H1 (cell line): ENCODE measurements at regions not wholly inside any gene's neighbourhood (a gene's known extent, or its start where the extent isn't known, plus 50 kb on each side); places are given as distances from the start of the nearest gene placed in this dataset.

ENCODE experiments used
- CTCF ChIA-PET: fragments of 300-600 bp; sonication (Branson Sonifier 250); formaldehyde crosslinking; loops from one replicate; lab custom pipeline; 2021; ENCODE audit not compliant: partially characterized antibody; lab: Charles Lee
- POLR2A ChIA-PET: fragments of 300-600 bp; sonication (Branson Sonifier 250); formaldehyde crosslinking; loops from one replicate; lab custom pipeline; 2021; ENCODE audit warnings: inconsistent platforms; ENCODE audit not compliant: partially characterized antibody; lab: Charles Lee
- DNase-seq, 2 experiments: peaks; one replicate each; pipeline versions ENCODE4 v3.0.0 to v3.0.0-alpha.2; 2010 to 2022; ENCODE audit warnings: low spot score in 2 of 2, low read depth in 1 of 2, mixed read lengths in 1 of 2
- FAIRE-seq: peaks from 2 replicates; lab custom pipeline; 2011; peaks lifted over from hg19 to GRCh38; lab: Jason Lieb, UNC
- H2AFZ ChIP-seq: 2 replicates; pipeline ENCODE4 v1.8.1; 2012; ENCODE audit warnings: low read length, inconsistent platforms
- H2AK5ac ChIP-seq: 2 replicates; pipeline ENCODE4 v1.6.1; 2013; ENCODE audit warnings: low read depth, low read length
- H2BK120ac ChIP-seq: replicated peaks from 2 replicates; pipeline ENCODE3; 2013; ENCODE audit warnings: low read depth, low read length, inconsistent platforms
- H2BK12ac ChIP-seq: 2 replicates; pipeline ENCODE4 v1.6.1; 2013; ENCODE audit warnings: low read depth, low read length
- H2BK15ac ChIP-seq: 2 replicates; pipeline ENCODE4 v1.6.1; 2013; ENCODE audit warnings: low read length
- H2BK20ac ChIP-seq: 2 replicates; pipeline ENCODE4 v1.6.1; 2013; ENCODE audit warnings: low read length
- H2BK5ac ChIP-seq: 2 replicates; pipeline ENCODE4 v1.6.1; 2013; ENCODE audit warnings: low read depth, low read length
- H3K14ac ChIP-seq: 2 replicates; pipeline ENCODE4 v1.6.1; 2013; ENCODE audit warnings: inconsistent platforms; ENCODE audit not compliant: insufficient read length
- H3K18ac ChIP-seq: 2 replicates; pipeline ENCODE4 v1.6.1; 2013; ENCODE audit warnings: low read length; ENCODE audit errors: extremely low read depth
- H3K23ac ChIP-seq: 2 replicates; pipeline ENCODE4 v1.6.1; 2013; ENCODE audit warnings: inconsistent platforms; ENCODE audit not compliant: insufficient read length
- H3K23me2 ChIP-seq: 2 replicates; pipeline ENCODE4 v1.6.1; 2013; ENCODE audit warnings: low read depth, low read length
- H3K27ac ChIP-seq: 2 replicates; pipeline ENCODE4 v1.6.1; 2011; ENCODE audit warnings: low read depth, low read length, inconsistent platforms
- H3K27me3 ChIP-seq, 4 experiments: replicated peaks in 1 of 4; 1 replicate in 1 of 4; 2 replicates in 3 of 4; pipeline versions ENCODE4 v1.6.1 to v1.8.1; 2011 to 2013; ENCODE audit warnings: low read length in 3 of 4, mild to moderate bottlenecking in 3 of 4, inconsistent platforms in 2 of 4, mixed read lengths in 2 of 4, moderate library complexity in 1 of 4; ENCODE audit not compliant: control insufficient read depth in 3 of 4, insufficient read depth in 3 of 4; ENCODE audit errors: extremely low read depth in 1 of 4
- H3K36me3 ChIP-seq, 4 experiments: 2 replicates each; pipeline versions ENCODE4 v1.6.1 to v1.8.1; 2011 to 2013; ENCODE audit warnings: mild to moderate bottlenecking in 4 of 4, low read length in 3 of 4, moderate library complexity in 2 of 4, control low read depth in 1 of 4, inconsistent platforms in 1 of 4; ENCODE audit not compliant: insufficient read depth in 4 of 4, control insufficient read depth in 2 of 4
- H3K4ac ChIP-seq: replicated peaks from 2 replicates; pipeline ENCODE3; 2013; ENCODE audit warnings: low read length, low read depth, mixed read lengths, inconsistent platforms; ENCODE audit not compliant: insufficient read length
- H3K4me1 ChIP-seq, 4 experiments: replicated peaks in 1 of 4; 1 replicate in 1 of 4; 2 replicates in 3 of 4; pipeline versions ENCODE4 v1.6.1 to v1.8.1; 2011 to 2013; ENCODE audit warnings: low read length in 3 of 4, inconsistent platforms in 2 of 4, mixed read lengths in 1 of 4; ENCODE audit not compliant: insufficient read depth in 4 of 4, control insufficient read depth in 3 of 4
- H3K4me2 ChIP-seq, 2 experiments: 2 replicates each; pipeline versions ENCODE4 v1.6.1 to v1.8.1; 2011 to 2013; ENCODE audit warnings: low read depth in 2 of 2, low read length in 2 of 2, control low read depth in 1 of 2, inconsistent platforms in 1 of 2, mild to moderate bottlenecking in 1 of 2; ENCODE audit not compliant: insufficient read depth in 1 of 2
- H3K4me3 ChIP-seq, 4 experiments: fragments of 200-600, 300-600 bp in 1 of 4; sonication (generic), shearing (Covaris generic), sonication (Bioruptor Twin) in 1 of 4; 2 replicates each; pipeline versions ENCODE4 v1.5.1 to v1.8.1; 2011 to 2016; ENCODE audit warnings: low read length in 4 of 4, low read depth in 3 of 4, control low read depth in 2 of 4, inconsistent platforms in 2 of 4, mild to moderate bottlenecking in 2 of 4, mixed read lengths in 1 of 4, moderate library complexity in 1 of 4; ENCODE audit not compliant: insufficient read depth in 2 of 4; ENCODE audit errors: extremely low read depth in 1 of 4
- H3K56ac ChIP-seq: replicated peaks from 2 replicates; pipeline ENCODE3; 2013; ENCODE audit warnings: low read depth, mild to moderate bottlenecking, mixed read lengths, low read length, inconsistent platforms; ENCODE audit not compliant: insufficient read length
- H3K79me1 ChIP-seq: 2 replicates; pipeline ENCODE4 v1.6.1; 2013; ENCODE audit warnings: low read depth, low read length, control low read depth
- H3K79me2 ChIP-seq, 2 experiments: 2 replicates each; pipeline versions ENCODE4 v1.6.1 to v1.8.1; 2012 to 2013; ENCODE audit warnings: low read length in 2 of 2, mild to moderate bottlenecking in 2 of 2, inconsistent platforms in 1 of 2; ENCODE audit not compliant: insufficient read depth in 2 of 2, control insufficient read depth in 1 of 2
- H3K9ac ChIP-seq, 4 experiments: replicated peaks in 1 of 4; 1 replicate in 1 of 4; 2 replicates in 3 of 4; pipeline versions ENCODE4 v1.6.1 to v1.8.1; 2011 to 2013; ENCODE audit warnings: low read depth in 3 of 4, low read length in 3 of 4, control low read depth in 2 of 4, mild to moderate bottlenecking in 2 of 4, moderate library complexity in 2 of 4, inconsistent platforms in 1 of 4; ENCODE audit errors: extremely low read depth in 1 of 4
- H3K9me3 ChIP-seq, 2 experiments: 2 replicates each; pipeline versions ENCODE4 v1.6.1 to v1.8.1; 2012 to 2013; ENCODE audit warnings: mild to moderate bottlenecking in 2 of 2, moderate library complexity in 2 of 2, control low read depth in 1 of 2, inconsistent platforms in 1 of 2, low read depth in 1 of 2, low read length in 1 of 2, mixed read lengths in 1 of 2; ENCODE audit not compliant: insufficient read depth in 2 of 2
- H4K20me1 ChIP-seq, 2 experiments: replicated peaks in 1 of 2; 2 replicates each; pipeline versions ENCODE3 to v1.8.1; 2011 to 2013; ENCODE audit warnings: inconsistent platforms in 2 of 2, low read length in 2 of 2, mild to moderate bottlenecking in 1 of 2; ENCODE audit not compliant: insufficient read depth in 2 of 2, control insufficient read depth in 1 of 2
- H4K5ac ChIP-seq: 2 replicates; pipeline ENCODE4 v1.6.1; 2013; ENCODE audit warnings: low read length, low read depth, mixed read lengths, inconsistent platforms; ENCODE audit not compliant: insufficient read length
- H4K8ac ChIP-seq: 2 replicates; pipeline ENCODE4 v1.8.0; 2013; ENCODE audit warnings: mild to moderate bottlenecking, moderate library complexity, low read length, inconsistent platforms; ENCODE audit not compliant: insufficient read depth; ENCODE audit errors: extremely low read depth
- H4K91ac ChIP-seq: replicated peaks from 2 replicates; pipeline ENCODE3; 2013; ENCODE audit warnings: low read length, mixed read lengths, inconsistent platforms; ENCODE audit not compliant: insufficient read length
- BCL11A ChIP-seq, 2 experiments: IDR thresholded peaks; one replicate each; pipeline ENCODE4 v1.6.1; 2011; ENCODE audit warnings: low read depth in 2 of 2, low read length in 2 of 2, mild to moderate bottlenecking in 2 of 2
- CBX5 ChIP-seq: fragments of 300-800, 300-1000 bp; sonication (generic); IDR thresholded peaks from 2 replicates; pipeline ENCODE4 v1.7.1; 2016; ENCODE audit warnings: antibody characterized with exemption, low read length, low read depth
- CREB1 ChIP-seq: IDR thresholded peaks from 2 replicates; pipeline ENCODE4 v1.6.1; 2012; ENCODE audit warnings: inconsistent platforms
- NANOG ChIP-seq: IDR thresholded peaks from 2 replicates; pipeline ENCODE4 v1.6.1; 2011; ENCODE audit warnings: low read length, low read depth, mild to moderate bottlenecking, inconsistent platforms; ENCODE audit not compliant: insufficient read depth, poor library complexity, severe bottlenecking
- WGBS, 2 experiments: shearing (Covaris generic) in 1 of 2; methylation state at CpG; one replicate each; pipeline versions ENCODE4 v1.1.6 to v1.1.7; 2013 to 2015; ENCODE audit warnings: low lambda C conversion rate in 2 of 2, mixed read lengths in 2 of 2, inconsistent platforms in 1 of 2, low coverage in 1 of 2, missing lambda C conversion rate in 1 of 2; ENCODE audit not compliant: insufficient replicate concordance in 2 of 2, insufficient coverage in 1 of 2, insufficient read length in 1 of 2; ENCODE audit errors: extremely low coverage in 1 of 2, missing lambda C conversion rate in 1 of 2; 5-methylcytosine and 5-hydroxymethylcytosine counted together

DNA sequence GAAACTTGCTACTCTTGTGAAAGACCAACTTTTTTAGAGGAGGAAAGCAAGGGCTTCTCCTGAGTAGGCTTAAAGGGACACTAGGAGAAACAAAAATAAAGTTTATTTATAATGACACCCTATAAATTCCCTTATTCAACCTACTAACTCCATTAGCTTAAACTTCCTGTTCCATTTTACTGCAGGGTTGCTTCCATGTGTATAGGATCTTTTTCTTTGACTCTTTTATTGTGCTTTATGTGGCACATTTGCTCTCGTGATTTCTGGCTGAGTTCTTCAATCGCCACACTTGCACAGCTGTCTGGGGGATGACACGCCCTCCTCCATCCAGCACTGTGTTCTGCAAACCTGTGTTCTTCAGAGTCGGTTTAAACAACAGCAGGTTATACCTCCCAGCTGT lies 225.7 kb upstream of the NPVF start:
- WGBS, 2 experiments = 78% methylated on average over 4 of the region's 4 CpGs; no CpG with 5 or more reads in 1 of the 2 experiments

More for the DNA sequence above, 225.7 kb upstream of the NPVF start:
- Histone ChIP-seq H2AK5ac (no peak overlapping the region), H4K91ac (no peak overlapping the region), H3K4me3 (no peak overlapping the region), H3K27me3 (no peaks in the 10 kb centered on the region), H2BK120ac (no peak overlapping the region), H3K9me3 (no peaks in the 10 kb centered on the region), H3K23me2 (no peaks in the 10 kb centered on the region), H3K4ac (no peak overlapping the region), H3K23ac (no peak overlapping the region), H3K18ac (no peak overlapping the region), H4K8ac (no peak overlapping the region), H3K9ac (no peak overlapping the region), H2BK15ac (no peak overlapping the region), H2BK5ac (no peak overlapping the region), H3K36me3 (no peaks in the 10 kb centered on the region), H2BK12ac (no peak overlapping the region), H4K20me1 (no peaks in the 10 kb centered on the region), H2BK20ac (no peak overlapping the region), H3K79me2 (no peaks in the 10 kb centered on the region), H4K5ac (no peak overlapping the region), H2AFZ (no peak overlapping the region), H3K4me1 (no peaks in the 10 kb centered on the region; a peak in 2 of 7 replicates), H3K56ac (no peak overlapping the region), H3K14ac (no peak overlapping the region), H3K79me1 (no peaks in the 10 kb centered on the region), H3K27ac (no peak overlapping the region), H3K4me2 (no peak overlapping the region)
- DNase-seq (no peak), FAIRE-seq (no peak)
- TF ChIP-seq CREB1 (no peak), BCL11A (IDR thresholded peaks at IDR 0.05; ENCODE audit: low read depth in 2 of 2, low read length in 2 of 2) (no peak), NANOG (no peak), CBX5 (no peak)
- ChIA-PET POLR2A (no interaction called here), CTCF (interaction anchor here (1.0 to 2.3 kb wide), 4 partner anchors 13 to 111 kb away, joined by 3 to 4 read pairs (median 4); no protein-coding TSS in a partner anchor)
